H1 (cell line): ENCODE measurements at regions not wholly inside any gene's neighbourhood (a gene's known extent, or its start where the extent isn't known, plus 50 kb on each side); places are given as distances from the start of the nearest gene placed in this dataset.

ENCODE experiments used
- CTCF ChIA-PET: fragments of 300-600 bp; sonication (Branson Sonifier 250); formaldehyde crosslinking; loops from one replicate; lab custom pipeline; 2021; ENCODE audit not compliant: partially characterized antibody; lab: Charles Lee
- POLR2A ChIA-PET: fragments of 300-600 bp; sonication (Branson Sonifier 250); formaldehyde crosslinking; loops from one replicate; lab custom pipeline; 2021; ENCODE audit warnings: inconsistent platforms; ENCODE audit not compliant: partially characterized antibody; lab: Charles Lee
- DNase-seq, 2 experiments: peaks; one replicate each; pipeline versions ENCODE4 v3.0.0 to v3.0.0-alpha.2; 2010 to 2022; ENCODE audit warnings: low spot score in 2 of 2, low read depth in 1 of 2, mixed read lengths in 1 of 2
- FAIRE-seq: peaks from 2 replicates; lab custom pipeline; 2011; peaks lifted over from hg19 to GRCh38; lab: Jason Lieb, UNC
- H2AFZ ChIP-seq: 2 replicates; pipeline ENCODE4 v1.8.1; 2012; ENCODE audit warnings: low read length, inconsistent platforms
- H2AK5ac ChIP-seq: 2 replicates; pipeline ENCODE4 v1.6.1; 2013; ENCODE audit warnings: low read depth, low read length
- H2BK120ac ChIP-seq: replicated peaks from 2 replicates; pipeline ENCODE3; 2013; ENCODE audit warnings: low read depth, low read length, inconsistent platforms
- H2BK12ac ChIP-seq: 2 replicates; pipeline ENCODE4 v1.6.1; 2013; ENCODE audit warnings: low read depth, low read length
- H2BK15ac ChIP-seq: 2 replicates; pipeline ENCODE4 v1.6.1; 2013; ENCODE audit warnings: low read length
- H2BK20ac ChIP-seq: 2 replicates; pipeline ENCODE4 v1.6.1; 2013; ENCODE audit warnings: low read length
- H2BK5ac ChIP-seq: 2 replicates; pipeline ENCODE4 v1.6.1; 2013; ENCODE audit warnings: low read depth, low read length
- H3K14ac ChIP-seq: 2 replicates; pipeline ENCODE4 v1.6.1; 2013; ENCODE audit warnings: inconsistent platforms; ENCODE audit not compliant: insufficient read length
- H3K18ac ChIP-seq: 2 replicates; pipeline ENCODE4 v1.6.1; 2013; ENCODE audit warnings: low read length; ENCODE audit errors: extremely low read depth
- H3K23ac ChIP-seq: 2 replicates; pipeline ENCODE4 v1.6.1; 2013; ENCODE audit warnings: inconsistent platforms; ENCODE audit not compliant: insufficient read length
- H3K23me2 ChIP-seq: 2 replicates; pipeline ENCODE4 v1.6.1; 2013; ENCODE audit warnings: low read depth, low read length
- H3K27ac ChIP-seq: 2 replicates; pipeline ENCODE4 v1.6.1; 2011; ENCODE audit warnings: low read depth, low read length, inconsistent platforms
- H3K27me3 ChIP-seq, 4 experiments: replicated peaks in 1 of 4; 1 replicate in 1 of 4; 2 replicates in 3 of 4; pipeline versions ENCODE4 v1.6.1 to v1.8.1; 2011 to 2013; ENCODE audit warnings: low read length in 3 of 4, mild to moderate bottlenecking in 3 of 4, inconsistent platforms in 2 of 4, mixed read lengths in 2 of 4, moderate library complexity in 1 of 4; ENCODE audit not compliant: control insufficient read depth in 3 of 4, insufficient read depth in 3 of 4; ENCODE audit errors: extremely low read depth in 1 of 4
- H3K36me3 ChIP-seq, 4 experiments: 2 replicates each; pipeline versions ENCODE4 v1.6.1 to v1.8.1; 2011 to 2013; ENCODE audit warnings: mild to moderate bottlenecking in 4 of 4, low read length in 3 of 4, moderate library complexity in 2 of 4, control low read depth in 1 of 4, inconsistent platforms in 1 of 4; ENCODE audit not compliant: insufficient read depth in 4 of 4, control insufficient read depth in 2 of 4
- H3K4ac ChIP-seq: replicated peaks from 2 replicates; pipeline ENCODE3; 2013; ENCODE audit warnings: low read length, low read depth, mixed read lengths, inconsistent platforms; ENCODE audit not compliant: insufficient read length
- H3K4me1 ChIP-seq, 4 experiments: replicated peaks in 1 of 4; 1 replicate in 1 of 4; 2 replicates in 3 of 4; pipeline versions ENCODE4 v1.6.1 to v1.8.1; 2011 to 2013; ENCODE audit warnings: low read length in 3 of 4, inconsistent platforms in 2 of 4, mixed read lengths in 1 of 4; ENCODE audit not compliant: insufficient read depth in 4 of 4, control insufficient read depth in 3 of 4
- H3K4me2 ChIP-seq, 2 experiments: 2 replicates each; pipeline versions ENCODE4 v1.6.1 to v1.8.1; 2011 to 2013; ENCODE audit warnings: low read depth in 2 of 2, low read length in 2 of 2, control low read depth in 1 of 2, inconsistent platforms in 1 of 2, mild to moderate bottlenecking in 1 of 2; ENCODE audit not compliant: insufficient read depth in 1 of 2
- H3K4me3 ChIP-seq, 4 experiments: fragments of 200-600, 300-600 bp in 1 of 4; sonication (generic), shearing (Covaris generic), sonication (Bioruptor Twin) in 1 of 4; 2 replicates each; pipeline versions ENCODE4 v1.5.1 to v1.8.1; 2011 to 2016; ENCODE audit warnings: low read length in 4 of 4, low read depth in 3 of 4, control low read depth in 2 of 4, inconsistent platforms in 2 of 4, mild to moderate bottlenecking in 2 of 4, mixed read lengths in 1 of 4, moderate library complexity in 1 of 4; ENCODE audit not compliant: insufficient read depth in 2 of 4; ENCODE audit errors: extremely low read depth in 1 of 4
- H3K56ac ChIP-seq: replicated peaks from 2 replicates; pipeline ENCODE3; 2013; ENCODE audit warnings: low read depth, mild to moderate bottlenecking, mixed read lengths, low read length, inconsistent platforms; ENCODE audit not compliant: insufficient read length
- H3K79me1 ChIP-seq: 2 replicates; pipeline ENCODE4 v1.6.1; 2013; ENCODE audit warnings: low read depth, low read length, control low read depth
- H3K79me2 ChIP-seq, 2 experiments: 2 replicates each; pipeline versions ENCODE4 v1.6.1 to v1.8.1; 2012 to 2013; ENCODE audit warnings: low read length in 2 of 2, mild to moderate bottlenecking in 2 of 2, inconsistent platforms in 1 of 2; ENCODE audit not compliant: insufficient read depth in 2 of 2, control insufficient read depth in 1 of 2
- H3K9ac ChIP-seq, 4 experiments: replicated peaks in 1 of 4; 1 replicate in 1 of 4; 2 replicates in 3 of 4; pipeline versions ENCODE4 v1.6.1 to v1.8.1; 2011 to 2013; ENCODE audit warnings: low read depth in 3 of 4, low read length in 3 of 4, control low read depth in 2 of 4, mild to moderate bottlenecking in 2 of 4, moderate library complexity in 2 of 4, inconsistent platforms in 1 of 4; ENCODE audit errors: extremely low read depth in 1 of 4
- H3K9me3 ChIP-seq, 2 experiments: 2 replicates each; pipeline versions ENCODE4 v1.6.1 to v1.8.1; 2012 to 2013; ENCODE audit warnings: mild to moderate bottlenecking in 2 of 2, moderate library complexity in 2 of 2, control low read depth in 1 of 2, inconsistent platforms in 1 of 2, low read depth in 1 of 2, low read length in 1 of 2, mixed read lengths in 1 of 2; ENCODE audit not compliant: insufficient read depth in 2 of 2
- H4K20me1 ChIP-seq, 2 experiments: replicated peaks in 1 of 2; 2 replicates each; pipeline versions ENCODE3 to v1.8.1; 2011 to 2013; ENCODE audit warnings: inconsistent platforms in 2 of 2, low read length in 2 of 2, mild to moderate bottlenecking in 1 of 2; ENCODE audit not compliant: insufficient read depth in 2 of 2, control insufficient read depth in 1 of 2
- H4K5ac ChIP-seq: 2 replicates; pipeline ENCODE4 v1.6.1; 2013; ENCODE audit warnings: low read length, low read depth, mixed read lengths, inconsistent platforms; ENCODE audit not compliant: insufficient read length
- H4K8ac ChIP-seq: 2 replicates; pipeline ENCODE4 v1.8.0; 2013; ENCODE audit warnings: mild to moderate bottlenecking, moderate library complexity, low read length, inconsistent platforms; ENCODE audit not compliant: insufficient read depth; ENCODE audit errors: extremely low read depth
- H4K91ac ChIP-seq: replicated peaks from 2 replicates; pipeline ENCODE3; 2013; ENCODE audit warnings: low read length, mixed read lengths, inconsistent platforms; ENCODE audit not compliant: insufficient read length
- GTF2F1 ChIP-seq: IDR thresholded peaks from 2 replicates; pipeline ENCODE4 v1.6.1; 2012; ENCODE audit warnings: low read depth, low read length, improper control_type of control experiment, borderline replicate concordance
- RFX5 ChIP-seq: IDR thresholded peaks from 2 replicates; pipeline ENCODE4 v1.6.1; 2011; ENCODE audit warnings: low read depth, low read length, improper control_type of control experiment, borderline replicate concordance
- SIX5 ChIP-seq: IDR thresholded peaks from 2 replicates; pipeline ENCODE4 v1.6.1; 2011; ENCODE audit warnings: mild to moderate bottlenecking, low read depth, low read length
- SP1 ChIP-seq: IDR thresholded peaks from 2 replicates; pipeline ENCODE4 v1.6.1; 2011; ENCODE audit warnings: low read depth, low read length
- TAF1 ChIP-seq: IDR thresholded peaks from 2 replicates; pipeline ENCODE4 v1.6.1; 2011; ENCODE audit warnings: mild to moderate bottlenecking, low read depth, low read length
- ZNF274 ChIP-seq: IDR thresholded peaks from 2 replicates; pipeline ENCODE4 v1.7.0; 2012; ENCODE audit warnings: low read length, borderline replicate concordance; ENCODE audit errors: extremely low read depth
- WGBS, 2 experiments: shearing (Covaris generic) in 1 of 2; methylation state at CpG; one replicate each; pipeline versions ENCODE4 v1.1.6 to v1.1.7; 2013 to 2015; ENCODE audit warnings: low lambda C conversion rate in 2 of 2, mixed read lengths in 2 of 2, inconsistent platforms in 1 of 2, low coverage in 1 of 2, missing lambda C conversion rate in 1 of 2; ENCODE audit not compliant: insufficient replicate concordance in 2 of 2, insufficient coverage in 1 of 2, insufficient read length in 1 of 2; ENCODE audit errors: extremely low coverage in 1 of 2, missing lambda C conversion rate in 1 of 2; 5-methylcytosine and 5-hydroxymethylcytosine counted together
- TF ChIP-seq, protein P1 (sequence below): IDR thresholded peaks from 2 replicates; pipeline ENCODE4 v1.6.1; 2012; ENCODE audit warnings: inconsistent platforms

DNA sequence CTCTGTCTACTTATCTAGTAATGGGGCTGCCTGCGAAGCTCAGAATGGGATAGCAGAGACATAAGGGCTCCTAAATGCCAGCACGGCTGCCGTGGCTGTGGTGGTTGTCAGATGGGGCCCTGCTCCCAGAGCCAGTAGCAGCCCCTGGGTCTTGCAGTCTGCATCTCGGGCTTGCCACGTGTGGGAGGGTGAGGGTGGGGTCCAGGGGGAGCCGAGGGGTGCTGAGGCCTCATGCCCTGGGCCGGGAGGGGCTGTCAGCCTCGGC lies 88.8 kb upstream of the GSE1 start:
- TF ChIP-seq RFX5 (no peak), GTF2F1 (no peak), SP1 (no peak), ZNF274 (no peak), SIX5 (no peak), TAF1 (no peak)
- TF ChIP-seq, protein P1, sequence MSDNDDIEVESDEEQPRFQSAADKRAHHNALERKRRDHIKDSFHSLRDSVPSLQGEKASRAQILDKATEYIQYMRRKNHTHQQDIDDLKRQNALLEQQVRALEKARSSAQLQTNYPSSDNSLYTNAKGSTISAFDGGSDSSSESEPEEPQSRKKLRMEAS = no peak
- POLR2A ChIA-PET = interaction anchor here (0.8 to 1.7 kb wide), 4 partner anchors 11 to 71 kb away, joined by 3 to 7 read pairs (median 4); no protein-coding TSS in a partner anchor
- no peak for FAIRE-seq
- no peak overlapping the region for H3K4me2 ChIP-seq
- no peak overlapping the region for H2AFZ ChIP-seq
- no peaks in the 10 kb centered on the region for H3K79me2 ChIP-seq
- no peaks in the 10 kb centered on the region for H3K36me3 ChIP-seq
- H3K4me3 ChIP-seq = no peak overlapping the region
- no peak for DNase-seq
- 0 out of 2 replicates have a peak, but pooled peaks cover 4% of the 10 kb centered on the region for H3K79me1 ChIP-seq
- no peak overlapping the region for H4K5ac ChIP-seq
- peak overlapping the region; percentile 100; the same call in 1 of the 2 replicates for H2BK12ac ChIP-seq
- H2BK5ac ChIP-seq = peak overlapping the region; percentile 92; the same call in 1 of the 2 replicates
- CTCF ChIA-PET = interaction anchor here (0.6 to 9.8 kb wide), 10 partner anchors 12 to 103 kb away, joined by 3 to 153 read pairs (median 6); no protein-coding TSS in a partner anchor
- peak overlapping the region; percentile 44; the same call in 1 of the 2 replicates for H2AK5ac ChIP-seq
- WGBS, 2 experiments = 69% methylated on average over 7 of the region's 8 CpGs; no CpG with 5 or more reads in 1 of the 2 experiments
- H3K14ac ChIP-seq = no peak overlapping the region
- H3K27me3 ChIP-seq = no peaks in the 10 kb centered on the region; a peak in 1 of 7 replicates
- H3K4ac ChIP-seq = no peak overlapping the region
- H3K9ac ChIP-seq = no peak overlapping the region
- peak overlapping the region; percentile 83 for H3K18ac ChIP-seq
- peaks cover 8% of the 10 kb centered on the region for H3K23me2 ChIP-seq
- H2BK15ac ChIP-seq = no peak overlapping the region
- H3K27ac ChIP-seq = no peak overlapping the region
- peak overlapping the region; percentile 49 for H2BK120ac ChIP-seq
- peak overlapping the region; percentile 85 for H4K91ac ChIP-seq
- no peaks in the 10 kb centered on the region for H3K9me3 ChIP-seq
- H4K8ac ChIP-seq = peak overlapping the region; percentile 75
- H3K23ac ChIP-seq = no peak overlapping the region
- H3K4me1 ChIP-seq = peaks cover 6 to 37% (median 18%) of the 10 kb centered on the region in 4 experiments
- peaks cover 0 to 10% of the 10 kb centered on the region in 2 experiments for H4K20me1 ChIP-seq
- peak overlapping the region; percentile 55; the same call in 1 of the 2 replicates for H2BK20ac ChIP-seq
- H3K56ac ChIP-seq = no peak overlapping the region
